SK-N-SH treated with all-trans-retinoic acid at 6 μM for 48 hours (cell line): ENCODE measurements at regions not wholly inside any gene's neighbourhood (a gene's known extent, or its start where the extent isn't known, plus 50 kb on each side); places are given as distances from the start of the nearest gene placed in this dataset.

ENCODE experiments used
- BACH2 ChIP-seq: fragments of 250-450 bp; sonication (Bioruptor Pico); IDR thresholded peaks from 2 replicates; pipeline ENCODE4 v1.9.0; 2021; ENCODE audit warnings: mild to moderate bottlenecking, borderline replicate concordance
- PPARA ChIP-seq: fragments of 250-450 bp; sonication (Bioruptor Pico); IDR thresholded peaks from 2 replicates; pipeline ENCODE4 v1.5.0; 2020; ENCODE audit warnings: mild to moderate bottlenecking, borderline replicate concordance
- ZNF565 ChIP-seq: fragments of 450-650 bp; formaldehyde crosslinking; conservative IDR thresholded peaks from 2 replicates; pipeline ENCODE4 v1.5.0; 2020; ENCODE audit warnings: low read depth, mild to moderate bottlenecking, moderate library complexity

- no peak for TF ChIP-seq PPARA
- no peak for TF ChIP-seq BACH2 (CRISPR knock-in tag)
- no peak for TF ChIP-seq ZNF565 (CRISPR knock-in tag)
Measured at GRCh38 chr9:107650321-107650720, 160.8 kb upstream of the KLF4 start.
